ENCODE measurements at regions not wholly inside any gene's neighbourhood (a gene's known extent, or its start where the extent isn't known, plus 50 kb on each side); places are given as distances from the start of the nearest gene placed in this dataset.
"Not testable (repeated sequence)": the region's sequence is repeated elsewhere in the genome, so short reads cannot be mapped to it uniquely, and the experiment has no call there.

DNA sequence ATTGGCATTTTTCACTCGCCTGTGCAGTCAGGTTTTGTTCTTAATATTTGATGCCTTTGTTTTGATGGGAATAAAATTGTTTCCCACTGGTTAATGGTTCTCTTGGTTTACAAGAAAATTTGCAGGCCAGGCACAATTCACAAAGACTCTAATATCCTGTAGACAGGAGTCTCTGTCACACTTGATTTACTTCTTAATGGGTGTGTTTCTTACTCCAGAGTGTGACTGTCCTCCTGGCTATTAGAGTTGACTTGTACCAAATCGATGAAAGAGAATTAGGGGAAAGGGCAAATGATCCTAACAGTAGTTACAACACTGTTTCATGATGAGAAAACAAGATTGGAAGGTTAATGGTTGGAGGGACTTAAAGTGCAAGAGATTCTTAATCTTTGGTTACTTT lies 142.8 kb upstream of the SV2C start:
- no peak for DNase-seq

DNA sequence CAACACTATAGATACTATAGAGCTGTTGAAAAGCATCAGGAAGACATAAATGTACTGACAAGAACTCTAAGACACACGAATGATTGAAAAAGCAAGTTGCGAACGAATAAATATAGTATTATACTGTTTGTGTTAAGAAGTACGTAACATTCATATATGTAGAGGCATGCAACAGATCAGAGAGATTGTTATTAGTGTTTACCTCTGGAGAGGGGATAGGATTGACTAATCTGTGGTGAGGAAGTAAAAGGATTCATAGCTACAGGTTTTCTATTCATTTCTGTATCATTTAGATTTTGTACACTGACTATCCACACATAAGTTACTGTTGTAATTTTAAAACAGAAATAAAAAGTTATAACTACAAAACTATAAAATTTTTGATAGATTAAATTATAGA lies 147.6 kb upstream of the SV2C start:
- DNase-seq = no peak

DNA sequence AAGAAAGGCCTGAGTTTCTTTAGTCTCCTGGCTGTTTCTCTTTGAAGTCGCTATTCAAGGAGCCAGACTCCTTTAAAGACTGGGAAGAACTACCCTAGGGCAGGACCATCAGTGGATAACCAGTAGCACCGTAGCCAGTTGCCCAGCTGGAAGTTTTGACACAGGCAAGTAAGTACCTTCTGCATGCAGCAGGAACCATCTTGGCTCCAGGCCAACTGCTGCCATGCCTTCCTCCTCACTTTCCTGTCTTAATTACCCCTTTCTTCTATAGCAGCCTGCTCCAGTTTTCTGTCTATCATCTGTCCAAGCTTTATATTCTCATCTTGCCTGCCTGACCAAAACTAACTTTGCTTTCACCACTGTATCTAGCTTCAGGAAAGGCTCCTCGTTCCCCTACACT lies 149.7 kb upstream of the SV2C start:
- no peak for DNase-seq

GRCh38 chr5:75931175-75931574 lies 152.0 kb upstream of the SV2C start:
- DNase-seq = no peak

DNA sequence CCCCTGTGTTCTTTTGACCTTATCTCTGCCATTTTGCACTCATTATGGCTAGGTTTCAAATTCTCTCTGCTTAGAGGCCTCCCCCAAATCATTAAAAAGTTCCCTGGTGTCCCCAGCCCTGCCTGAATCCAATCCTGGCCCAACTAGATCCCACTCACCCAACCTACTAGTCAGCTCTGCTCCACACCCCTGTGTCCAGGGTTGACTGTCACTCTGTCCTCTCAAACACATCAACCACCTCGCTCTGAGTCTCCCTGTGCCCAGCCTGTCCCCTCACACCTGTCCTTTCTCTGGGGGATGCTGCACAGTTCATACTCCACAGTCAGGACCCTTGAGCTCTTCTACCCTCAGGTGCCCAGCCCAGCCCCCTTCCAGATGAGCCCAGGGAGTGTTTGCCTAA lies 154.2 kb upstream of the SV2C start:
- no peak for DNase-seq

- DNase-seq = no peak
These were observed 160.7 kb upstream of the SV2C start for GRCh38 chr5:75922480-75922879.

DNA sequence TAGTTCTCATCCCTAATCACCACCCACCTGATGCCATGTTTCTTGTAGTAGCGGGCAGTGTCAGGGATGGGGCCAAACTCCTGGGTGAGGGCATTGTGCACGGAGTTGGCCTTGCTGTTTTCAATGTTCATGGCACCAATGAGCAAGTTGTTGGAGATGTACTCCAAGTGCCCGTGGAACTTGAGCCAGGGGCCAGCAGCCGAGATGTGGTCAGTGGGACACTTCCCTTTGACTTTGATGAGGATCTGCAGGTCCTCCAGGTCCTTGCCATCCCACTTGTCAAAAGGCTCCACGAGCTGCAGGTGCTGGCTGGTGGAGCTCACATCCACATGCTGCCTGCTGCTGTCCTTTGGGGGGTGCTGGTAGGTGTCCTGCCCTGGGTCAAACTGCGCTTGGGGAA lies 162.2 kb upstream of the SV2C start:
- DNase-seq = no peak

DNA sequence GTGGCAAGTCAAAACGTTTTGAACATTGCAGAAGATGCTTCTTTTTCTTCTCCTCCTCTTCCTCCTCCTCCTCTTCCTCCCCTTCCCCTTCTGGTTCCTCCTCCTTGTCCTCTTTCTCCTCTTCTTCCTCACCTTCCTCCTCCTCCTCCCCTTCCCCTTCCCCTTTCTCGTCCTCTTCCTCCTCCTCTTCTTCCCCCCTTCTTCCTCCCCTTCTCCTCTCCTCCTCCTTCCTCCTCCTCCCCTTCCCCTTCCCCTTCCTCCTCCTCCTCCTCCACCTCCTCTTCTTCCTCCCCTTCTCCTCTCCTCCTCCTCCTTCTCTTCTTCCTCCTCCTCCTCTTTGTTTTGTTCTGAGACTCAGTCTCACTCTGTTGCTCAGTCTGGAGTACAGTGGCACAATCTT lies 167.0 kb upstream of the SV2C start:
- DNase-seq = no peak

DNA sequence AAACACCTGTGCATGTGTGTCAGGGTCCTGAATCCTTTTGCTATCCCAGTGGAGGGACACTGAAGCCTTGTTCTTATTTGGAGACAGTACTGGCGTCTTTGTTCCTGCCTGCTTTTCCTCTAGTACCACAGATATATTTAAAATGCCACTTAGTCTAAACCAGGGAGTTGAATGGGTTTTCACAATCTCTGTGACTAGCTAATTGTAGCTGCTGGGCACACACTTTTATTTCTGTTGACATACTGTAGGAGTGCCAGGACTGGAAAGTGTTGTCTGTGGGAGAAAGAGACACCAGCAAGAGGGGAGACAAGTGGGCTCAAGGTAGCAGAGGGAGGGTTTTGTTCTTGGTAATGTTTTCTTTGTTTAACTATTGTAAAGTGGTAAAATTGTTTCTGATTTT lies 174.0 kb upstream of the SV2C start:
- no peak for DNase-seq

DNA sequence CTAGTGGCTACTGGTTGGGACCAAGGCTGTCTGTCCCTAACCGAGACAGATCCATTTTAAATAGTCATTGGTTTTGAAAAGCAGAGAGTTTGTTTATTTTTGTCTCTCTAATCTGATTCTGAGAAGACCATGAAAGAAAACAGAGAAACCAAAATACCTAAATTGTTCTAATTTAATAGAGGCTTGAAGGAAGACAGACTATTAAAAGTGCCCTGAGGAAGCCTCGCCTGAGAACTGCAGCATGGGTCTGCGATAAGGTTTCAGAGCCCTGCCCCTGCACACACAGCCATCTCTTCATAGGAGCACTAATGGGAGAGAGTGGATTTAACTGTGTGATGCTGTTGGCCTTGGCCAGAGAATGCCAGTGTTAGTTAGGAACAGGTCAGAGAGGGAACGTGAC lies 175.5 kb upstream of the SV2C start:
- DNase-seq = no peak

DNA sequence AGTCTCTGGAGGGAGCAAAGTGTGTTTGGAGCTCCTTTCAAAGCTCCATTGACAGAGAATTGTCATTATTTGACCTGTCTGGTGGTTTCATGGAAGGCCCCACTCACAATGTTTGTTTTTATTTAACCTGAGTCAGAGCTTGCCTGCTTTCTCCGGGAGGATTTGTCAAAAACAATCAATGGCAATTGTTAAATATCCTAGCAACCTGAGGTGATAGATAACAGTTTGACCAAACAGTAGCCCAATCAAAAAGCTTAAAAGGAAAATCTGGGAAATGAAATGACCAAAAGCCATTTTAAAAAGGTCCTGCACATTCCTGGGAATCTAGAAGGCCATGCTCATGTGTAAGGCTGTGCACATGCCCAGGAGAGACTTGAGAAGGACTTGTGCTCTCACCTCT lies 177.2 kb upstream of the POC5 start:
- no peak for DNase-seq

DNA sequence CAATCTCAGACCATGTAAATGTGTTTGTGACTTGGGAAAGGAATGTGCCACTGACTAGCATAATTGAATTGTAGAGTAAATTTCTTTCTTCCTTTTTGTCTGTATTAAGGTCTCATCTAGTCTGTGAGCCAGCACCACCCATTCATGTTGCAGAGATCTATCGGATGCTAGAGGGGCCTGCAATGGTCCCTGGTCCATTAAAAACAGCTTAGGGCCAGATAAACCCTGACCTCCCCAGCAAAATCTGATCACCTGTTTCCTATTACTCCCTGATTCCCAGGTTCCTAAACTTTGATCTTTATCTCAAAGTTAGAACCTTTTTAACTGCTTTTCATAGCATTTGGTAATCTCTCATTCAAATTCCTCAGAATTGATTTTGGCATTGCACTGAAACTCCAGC lies 174.5 kb upstream of the POC5 start:
- no peak for DNase-seq

DNA sequence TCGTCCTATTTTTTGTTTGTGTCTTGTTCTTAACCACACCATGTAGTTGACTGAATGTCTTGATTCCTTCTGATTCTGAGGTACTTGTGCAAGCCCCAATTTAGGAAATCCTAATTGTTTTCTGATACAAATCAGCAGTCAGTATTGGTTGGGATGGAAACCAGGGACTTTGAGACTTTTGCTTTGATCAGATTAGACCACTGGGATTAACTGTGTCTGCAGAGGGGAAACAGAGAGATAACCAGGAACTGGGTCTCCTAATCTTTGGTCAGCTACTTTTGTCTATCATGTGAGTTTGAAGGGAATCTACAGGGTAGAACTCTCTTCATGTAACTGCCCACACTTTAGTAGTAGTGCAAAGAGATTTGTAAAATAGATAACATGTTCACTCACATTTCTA lies 173.8 kb upstream of the POC5 start:
- DNase-seq = no peak

DNA sequence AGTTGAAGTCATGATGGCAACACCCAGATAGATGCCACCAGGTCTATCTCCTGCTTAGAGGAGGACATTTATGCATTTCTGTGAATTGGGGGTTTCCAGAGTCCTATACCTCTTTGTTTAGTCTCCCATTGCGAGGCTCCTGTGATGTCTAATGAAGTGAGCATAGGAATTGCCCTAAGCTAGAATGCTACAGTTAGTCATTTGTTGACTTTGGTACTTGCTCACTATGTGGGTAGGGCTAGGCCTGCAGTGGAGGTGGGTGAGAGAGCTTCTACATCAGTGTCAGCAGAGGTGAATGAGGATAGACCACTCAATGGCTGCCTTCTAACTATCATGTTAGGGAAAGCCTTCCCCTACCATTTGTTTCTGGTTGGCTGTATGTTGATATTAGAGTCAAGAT lies 173.3 kb upstream of the POC5 start:
- no peak for DNase-seq

- no peak for DNase-seq
These were observed 169.5 kb upstream of the POC5 start for GRCh38 chr5:75886706-75887105.

DNA sequence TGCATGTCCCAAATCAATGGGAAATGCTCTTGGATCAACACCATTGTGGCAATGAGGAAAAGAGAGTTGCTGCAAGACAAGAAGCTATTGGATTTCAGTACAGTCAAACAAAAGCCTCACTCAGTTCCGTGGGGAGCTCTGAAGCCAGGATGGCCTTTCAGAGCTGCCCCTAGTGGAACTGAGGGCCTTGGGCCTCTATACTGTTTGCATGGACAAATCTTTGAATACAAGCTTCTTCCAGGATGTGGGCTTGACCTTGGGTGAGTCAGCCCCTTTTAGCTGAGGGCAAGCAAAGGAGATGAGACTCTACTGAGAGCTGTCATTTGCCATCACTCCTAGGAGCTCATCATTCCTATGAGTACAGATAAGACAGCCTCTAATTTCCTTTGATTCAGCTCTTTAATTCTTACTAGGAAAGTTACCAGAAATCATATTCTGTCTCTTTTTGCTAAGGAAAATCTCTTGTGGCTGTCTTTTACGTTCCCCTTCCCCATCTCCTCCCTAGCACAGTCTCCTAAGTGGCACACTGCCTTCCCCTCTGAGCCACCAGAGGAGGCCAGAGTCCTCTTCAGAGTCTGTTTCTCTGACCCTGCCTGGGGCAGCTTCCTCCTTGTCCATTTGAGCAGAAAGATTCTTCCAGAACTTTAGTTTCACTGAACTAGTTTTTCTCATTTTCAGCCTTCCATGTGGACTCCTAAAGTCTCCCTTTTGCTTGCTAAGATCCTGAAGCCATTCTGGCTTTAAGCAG lies 168.8 kb upstream of the POC5 start:
- DNase-seq = no peak

GRCh38 chr5:75885321-75885720 lies 168.1 kb upstream of the POC5 start:
- DNase-seq = no peak

- no peak for DNase-seq
These were observed 152.7 kb upstream of the POC5 start for GRCh38 chr5:75869891-75870290.

- DNase-seq = no peak
These were observed 145.6 kb upstream of the POC5 start for GRCh38 chr5:75862872-75863271.

- DNase-seq = not testable (repeated sequence)
These were observed 142.4 kb upstream of the POC5 start for GRCh38 chr5:75859621-75860020.

DNA sequence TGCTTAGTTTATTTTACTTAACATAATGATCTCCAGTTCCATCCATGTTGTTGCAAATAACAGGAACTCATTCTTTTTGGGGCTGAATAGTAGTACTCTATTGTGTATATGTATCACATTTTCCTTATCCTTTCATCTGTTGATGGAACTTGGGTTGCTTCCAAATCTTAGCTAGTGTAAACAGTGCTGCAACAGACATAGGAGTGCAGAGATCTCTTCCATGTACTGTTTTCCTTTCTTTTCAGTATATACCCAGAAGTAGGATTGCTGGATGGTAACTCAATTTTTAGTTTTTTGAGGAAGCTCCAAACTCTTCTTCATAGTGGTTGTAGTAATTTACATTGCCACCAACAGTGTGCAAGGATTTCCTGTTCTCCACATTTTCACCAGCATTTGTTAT lies 138.8 kb upstream of the POC5 start:
- peak in 1 of 2 experiments; percentile 3 for DNase-seq

- DNase-seq = no peak
These were observed 130.8 kb upstream of the POC5 start for GRCh38 chr5:75848077-75848476.

GRCh38 chr5:75847561-75848021 lies 130.4 kb upstream of the POC5 start:
- DNase-seq = no peak

GRCh38 chr5:75844301-75844700 lies 127.1 kb upstream of the POC5 start:
- DNase-seq = no peak

DNA sequence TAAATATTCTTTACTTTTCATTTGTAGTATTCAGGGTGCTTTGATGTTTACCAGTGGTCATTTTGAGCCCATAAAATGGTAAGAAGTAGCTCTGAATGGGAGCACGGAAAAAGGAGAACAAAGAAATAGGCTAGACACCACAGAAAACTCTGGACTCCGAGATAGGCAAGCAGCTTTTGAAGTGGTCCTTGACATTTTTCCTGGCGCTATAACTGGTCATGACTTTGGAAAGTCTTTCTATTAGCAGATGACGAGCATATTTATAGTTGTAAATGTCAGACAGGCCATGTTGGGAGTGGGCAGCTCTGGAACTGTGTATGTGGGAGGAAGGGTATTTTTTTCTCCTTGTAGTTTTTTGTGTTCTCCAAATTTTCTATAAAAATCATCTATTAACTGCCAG lies 126.1 kb upstream of the POC5 start:
- no peak for DNase-seq
